Upper lobe of left lung (tissue), 4 donors: ENCODE measurements at regions not wholly inside any gene's neighbourhood (a gene's known extent, or its start where the extent isn't known, plus 50 kb on each side); places are given as distances from the start of the nearest gene placed in this dataset.

ENCODE experiments used
- POLR2A ChIP-seq, 4 donors: fragments of 450-650 bp; IDR thresholded peaks; one replicate each; pipeline ENCODE4 v1.5.1; 2016 to 2017; ENCODE audit warnings: antibody characterized with exemption in 4 of 4, mild to moderate bottlenecking in 2 of 4
- POLR2AphosphoS5 ChIP-seq, 2 donors: sonication (generic); formaldehyde crosslinking; IDR thresholded peaks; one replicate each; pipeline ENCODE4 v1.5.1; 2017; ENCODE audit warnings: antibody characterized with exemption in 2 of 2
- TF ChIP-seq, protein P1 (sequence below), 6 experiments: fragments of 450-650 bp in 4 of 6; fragments of 200-600 bp in 2 of 6; sonication (generic) in 2 of 6; IDR thresholded peaks; one replicate each; pipeline ENCODE4 v1.5.1; 2016 to 2019; ENCODE audit warnings: antibody characterized with exemption in 6 of 6

DNA sequence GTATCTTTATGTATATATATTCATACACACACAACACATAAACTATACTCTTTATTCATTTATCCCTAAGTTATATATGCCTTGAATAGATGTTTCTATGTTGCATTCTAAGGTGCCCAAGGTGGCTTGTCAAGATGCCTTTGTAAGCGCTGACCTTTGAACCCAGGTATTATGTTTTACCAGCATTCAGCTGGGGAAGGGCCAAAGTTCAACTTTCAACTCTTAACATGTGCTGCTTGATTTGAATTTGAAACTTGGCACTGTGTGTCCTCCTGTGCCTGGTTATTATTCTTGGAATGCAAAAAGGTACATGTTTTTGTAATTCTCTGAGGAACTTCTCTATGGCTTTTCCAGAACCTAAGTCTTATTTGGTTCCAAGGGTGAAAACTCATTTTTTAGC lies 146.5 kb downstream of the EDN1 start:
- no peak for TF ChIP-seq POLR2AphosphoS5 (IDR thresholded peaks at IDR 0.05)
- TF ChIP-seq, protein P1, sequence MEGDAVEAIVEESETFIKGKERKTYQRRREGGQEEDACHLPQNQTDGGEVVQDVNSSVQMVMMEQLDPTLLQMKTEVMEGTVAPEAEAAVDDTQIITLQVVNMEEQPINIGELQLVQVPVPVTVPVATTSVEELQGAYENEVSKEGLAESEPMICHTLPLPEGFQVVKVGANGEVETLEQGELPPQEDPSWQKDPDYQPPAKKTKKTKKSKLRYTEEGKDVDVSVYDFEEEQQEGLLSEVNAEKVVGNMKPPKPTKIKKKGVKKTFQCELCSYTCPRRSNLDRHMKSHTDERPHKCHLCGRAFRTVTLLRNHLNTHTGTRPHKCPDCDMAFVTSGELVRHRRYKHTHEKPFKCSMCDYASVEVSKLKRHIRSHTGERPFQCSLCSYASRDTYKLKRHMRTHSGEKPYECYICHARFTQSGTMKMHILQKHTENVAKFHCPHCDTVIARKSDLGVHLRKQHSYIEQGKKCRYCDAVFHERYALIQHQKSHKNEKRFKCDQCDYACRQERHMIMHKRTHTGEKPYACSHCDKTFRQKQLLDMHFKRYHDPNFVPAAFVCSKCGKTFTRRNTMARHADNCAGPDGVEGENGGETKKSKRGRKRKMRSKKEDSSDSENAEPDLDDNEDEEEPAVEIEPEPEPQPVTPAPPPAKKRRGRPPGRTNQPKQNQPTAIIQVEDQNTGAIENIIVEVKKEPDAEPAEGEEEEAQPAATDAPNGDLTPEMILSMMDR (IDR thresholded peaks at IDR 0.05), result no peak
- no peak for TF ChIP-seq POLR2A (IDR thresholded peaks at IDR 0.05)
